ENCODE measurements at regions not wholly inside any gene's neighbourhood (a gene's known extent, or its start where the extent isn't known, plus 50 kb on each side); places are given as distances from the start of the nearest gene placed in this dataset.

- no peak for TF ChIP-seq ATF7 (IDR thresholded peaks at IDR 0.05; ENCODE audit: low read depth)
- no peak for TF ChIP-seq USF1 (IDR thresholded peaks at IDR 0.05; ENCODE audit: borderline replicate concordance, extremely low read length, insufficient read depth, low read depth, low read length)
Measured at GRCh38 chr4:10283761-10284160, 167.2 kb upstream of the WDR1 start (continued).

- CTCF ChIA-PET: no interaction called here
- Histone ChIP-seq H3K9ac (ENCODE audit: control insufficient read depth, insufficient read depth, low read length) (no peak overlapping the region), H2AFZ (ENCODE audit: control insufficient read depth, low read depth, low read length) (no peak overlapping the region), H3K4me3 (no peak overlapping the region), H3K36me3 (ENCODE audit: control insufficient read depth in 2 of 2, insufficient read depth in 2 of 2, low read length in 1 of 2) (no peaks in the 10 kb centered on the region), H3K4me2 (ENCODE audit: control insufficient read depth, insufficient read depth) (no peak overlapping the region), H3K9me3 (replicated peaks; ENCODE audit: control insufficient read depth, insufficient read depth, low read length) (no peaks in the 10 kb centered on the region), H3K27me3 (replicated peaks in 1 of 2; ENCODE audit: control insufficient read depth in 2 of 2, insufficient read depth in 2 of 2, low read length in 1 of 2) (no peaks in the 10 kb centered on the region; a peak in 1 of 4 replicates), H3K4me1 (ENCODE audit: control insufficient read depth, insufficient read depth, low read length) (no peaks in the 10 kb centered on the region), H3K79me2 (ENCODE audit: control insufficient read depth, insufficient read depth, low read length) (no peaks in the 10 kb centered on the region), H4K20me1 (ENCODE audit: control insufficient read depth, insufficient read depth) (no peaks in the 10 kb centered on the region), H3K27ac (ENCODE audit: control insufficient read depth, insufficient read depth) (no peak overlapping the region)
- DNase-seq (ENCODE audit: low read depth, low spot score) (no peak), FAIRE-seq (no peak), ATAC-seq (no peak)
- WGBS (ENCODE audit: insufficient coverage, insufficient replicate concordance, low lambda C conversion rate, missing lambda C conversion rate): 0% methylated on average over 3 of the region's 3 CpGs
- BruUV-seq (replicated peaks): no TSS peak
- RAD21 ChIA-PET (ENCODE audit: unreplicated experiment): no interaction called here
- TF ChIP-seq CREB1 (IDR thresholded peaks at IDR 0.05; ENCODE audit: low read depth): no peak
- TF ChIP-seq RCOR1 (conservative IDR thresholded peaks at IDR 0.05; ENCODE audit: low read depth, low read length): no peak
- TF ChIP-seq IRF4 (IDR thresholded peaks at IDR 0.05; ENCODE audit: low read depth, low read length): no peak
- TF ChIP-seq EED (IDR thresholded peaks at IDR 0.05; ENCODE audit: low read depth): no peak
- intact Hi-C loops (cut with micrococcal nuclease; ENCODE audit: unreplicated experiment) (no loop called here), in situ Hi-C loops (cut with MboI) (no loop called here)
- SMC1A ChIA-PET (ENCODE audit: uncharacterized antibody, unreplicated experiment): no interaction called here
- POLR2A ChIA-PET: no interaction called here
Measured at GRCh38 chr4:10281996-10282395, 165.4 kb upstream of the WDR1 start.

GRCh38 chr4:10279261-10279660 is 162.7 kb upstream of the WDR1 start:
- BruUV-seq (replicated peaks): no TSS peak
- SMC1A ChIA-PET (ENCODE audit: uncharacterized antibody, unreplicated experiment): no interaction called here
- POLR2A ChIA-PET: no interaction called here
- H3K4me2 ChIP-seq (ENCODE audit: control insufficient read depth, insufficient read depth): no peak overlapping the region
- H4K20me1 ChIP-seq (ENCODE audit: control insufficient read depth, insufficient read depth): no peaks in the 10 kb centered on the region
- no peaks in the 10 kb centered on the region for H3K4me1 ChIP-seq (ENCODE audit: control insufficient read depth, insufficient read depth, low read length)
- peaks cover 0 to 3% of the 10 kb centered on the region in 2 experiments; a peak in 1 of 4 replicates for H3K27me3 ChIP-seq (replicated peaks in 1 of 2; ENCODE audit: control insufficient read depth in 2 of 2, insufficient read depth in 2 of 2, low read length in 1 of 2)
- H3K27ac ChIP-seq (ENCODE audit: control insufficient read depth, insufficient read depth): no peak overlapping the region
- intact Hi-C loops (cut with micrococcal nuclease; ENCODE audit: unreplicated experiment) (no loop called here), in situ Hi-C loops (cut with MboI) (no loop called here)
- CTCF ChIA-PET: no interaction called here
- no peaks in the 10 kb centered on the region for H3K79me2 ChIP-seq (ENCODE audit: control insufficient read depth, insufficient read depth, low read length)
- H3K9me3 ChIP-seq (replicated peaks; ENCODE audit: control insufficient read depth, insufficient read depth, low read length): no peaks in the 10 kb centered on the region
- ATAC-seq (no peak), FAIRE-seq (no peak), DNase-seq (ENCODE audit: low read depth, low spot score) (no peak)
- 19% methylated on average over 7 of the region's 7 CpGs for WGBS (ENCODE audit: insufficient coverage, insufficient replicate concordance, low lambda C conversion rate, missing lambda C conversion rate)
- no peak overlapping the region for H3K4me3 ChIP-seq
- H3K9ac ChIP-seq (ENCODE audit: control insufficient read depth, insufficient read depth, low read length): no peak overlapping the region
- RAD21 ChIA-PET (ENCODE audit: unreplicated experiment): no interaction called here
- no peak overlapping the region for H2AFZ ChIP-seq (ENCODE audit: control insufficient read depth, low read depth, low read length)
- no peaks in the 10 kb centered on the region for H3K36me3 ChIP-seq (ENCODE audit: control insufficient read depth in 2 of 2, insufficient read depth in 2 of 2, low read length in 1 of 2)
- TF ChIP-seq BCL3 (IDR thresholded peaks at IDR 0.05; ENCODE audit: borderline replicate concordance, insufficient read depth, low read depth, low read length, poor library complexity, severe bottlenecking): no peak
- no peak for TF ChIP-seq PKNOX1 (IDR thresholded peaks at IDR 0.05)
- no peak for TF ChIP-seq NR2C1 (IDR thresholded peaks at IDR 0.05)
- no peak for TF ChIP-seq ZNF207 (IDR thresholded peaks at IDR 0.05; ENCODE audit: borderline replicate concordance)
- TF ChIP-seq BMI1 (IDR thresholded peaks at IDR 0.05; ENCODE audit: borderline replicate concordance): no peak
- no peak for TF ChIP-seq IKZF1 (conservative IDR thresholded peaks at IDR 0.05)
